Activated naive CD4-positive, alpha-beta T cell treated with anti-CD3 and anti-CD28 coated beads, Interleukin-2, amount 50 U/mL, for 16 hours (primary cell): ENCODE measurements at regions not wholly inside any gene's neighbourhood (a gene's known extent, or its start where the extent isn't known, plus 50 kb on each side); places are given as distances from the start of the nearest gene placed in this dataset.

Experiments
- DNase-seq: peaks from one replicate; pipeline ENCODE4 v3.0.0-alpha.2; 2020

DNA sequence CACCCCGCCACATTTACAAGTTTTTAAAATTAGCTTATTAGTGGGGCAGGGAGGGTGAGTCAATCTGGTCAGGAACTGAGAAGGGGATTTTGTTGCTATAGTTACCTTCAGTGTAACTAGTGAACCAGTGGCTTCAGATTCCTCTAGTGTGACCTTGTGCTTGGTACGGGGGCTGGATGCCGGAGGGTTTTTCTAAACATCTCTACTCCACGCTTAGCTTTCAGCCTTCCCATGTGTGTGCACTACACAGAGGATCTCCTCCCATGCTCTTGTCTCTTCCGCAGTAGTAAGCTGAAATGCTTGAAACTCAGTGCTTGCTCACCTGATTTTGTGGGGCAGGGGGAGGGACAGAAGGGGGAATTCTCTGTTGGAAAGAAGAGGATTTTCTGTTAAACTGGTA, 67.9 kb upstream of the AKAP13 start:
- DNase-seq, result no peak

DNA sequence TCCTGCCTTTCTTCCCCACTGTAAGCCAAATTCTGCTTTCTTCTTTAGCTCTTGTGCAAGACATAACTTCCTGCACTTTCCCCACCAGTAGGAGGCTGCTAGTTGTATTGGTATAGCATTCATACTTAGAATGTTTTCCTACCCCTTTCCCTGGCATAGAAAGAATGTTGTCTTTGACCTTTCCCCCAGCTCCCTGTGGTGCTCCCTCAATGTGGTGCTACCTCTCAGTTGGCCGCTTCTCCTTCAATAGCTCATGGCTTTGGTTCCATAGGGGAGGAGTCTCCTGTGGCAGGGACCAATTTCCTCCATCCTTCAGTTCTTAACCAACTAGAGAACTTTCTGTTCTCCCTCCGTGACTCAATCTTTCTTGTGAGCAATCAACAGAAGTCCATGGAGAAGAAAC, 67.5 kb upstream of the AKAP13 start:
- DNase-seq, result no peak

DNA sequence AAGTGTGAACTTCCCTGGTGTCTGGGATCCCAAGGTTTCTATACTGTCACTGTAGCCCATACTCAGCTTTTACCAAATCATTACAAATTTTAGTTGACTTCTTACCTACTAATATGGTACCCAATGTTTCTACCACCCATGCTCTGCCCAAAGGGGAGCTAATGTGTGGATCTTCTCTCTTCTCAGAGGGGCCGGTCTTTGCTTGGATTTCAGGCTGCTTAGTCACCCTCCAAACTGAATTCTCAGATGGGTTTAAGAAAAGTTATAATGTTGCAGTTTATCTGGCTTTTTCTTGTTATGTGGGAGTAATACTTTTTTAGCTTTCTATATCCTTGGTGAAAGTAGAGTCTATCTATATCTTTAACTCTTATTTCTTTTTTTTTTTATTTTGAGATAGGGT, 67.1 kb upstream of the AKAP13 start:
- no peak for DNase-seq

DNA sequence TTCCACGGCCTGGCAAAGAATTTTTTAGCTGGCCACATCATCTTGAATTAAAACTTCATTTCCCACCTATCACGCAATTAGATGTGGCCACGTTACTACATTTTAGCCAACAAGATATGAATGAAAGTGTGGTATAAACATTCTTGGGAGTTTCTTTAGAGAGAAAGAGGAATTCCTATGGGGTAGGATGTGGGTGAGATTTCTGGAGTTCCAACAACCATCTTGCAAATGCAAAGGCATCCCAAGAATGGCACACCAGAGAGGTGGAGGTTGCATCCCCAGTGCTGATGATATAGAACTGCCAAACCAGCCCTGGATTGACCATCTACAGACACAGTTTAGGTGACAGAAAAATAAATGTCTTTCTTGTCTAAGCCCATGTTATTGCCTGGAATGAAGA, 66.3 kb upstream of the AKAP13 start:
- DNase-seq, result no peak

DNA sequence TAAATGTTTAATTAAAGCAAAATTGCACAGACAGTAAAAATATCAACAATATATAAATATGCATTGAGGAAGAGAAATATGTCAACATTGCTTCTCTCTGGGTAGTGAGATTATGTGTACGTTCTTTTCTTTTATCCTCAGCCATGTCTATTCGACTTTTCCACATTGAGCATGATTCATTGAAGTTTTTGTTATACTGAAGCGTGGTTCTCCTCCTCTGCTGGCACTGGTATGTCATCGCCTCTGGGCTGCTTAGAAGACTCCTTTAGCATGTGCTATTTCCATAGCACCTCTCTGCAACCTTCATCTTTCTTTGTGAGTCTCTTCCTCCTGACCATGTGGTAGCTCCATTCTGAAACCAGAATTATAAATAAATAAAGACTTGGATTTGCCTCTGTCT, 65.8 kb upstream of the AKAP13 start:
- DNase-seq, result no peak

DNA sequence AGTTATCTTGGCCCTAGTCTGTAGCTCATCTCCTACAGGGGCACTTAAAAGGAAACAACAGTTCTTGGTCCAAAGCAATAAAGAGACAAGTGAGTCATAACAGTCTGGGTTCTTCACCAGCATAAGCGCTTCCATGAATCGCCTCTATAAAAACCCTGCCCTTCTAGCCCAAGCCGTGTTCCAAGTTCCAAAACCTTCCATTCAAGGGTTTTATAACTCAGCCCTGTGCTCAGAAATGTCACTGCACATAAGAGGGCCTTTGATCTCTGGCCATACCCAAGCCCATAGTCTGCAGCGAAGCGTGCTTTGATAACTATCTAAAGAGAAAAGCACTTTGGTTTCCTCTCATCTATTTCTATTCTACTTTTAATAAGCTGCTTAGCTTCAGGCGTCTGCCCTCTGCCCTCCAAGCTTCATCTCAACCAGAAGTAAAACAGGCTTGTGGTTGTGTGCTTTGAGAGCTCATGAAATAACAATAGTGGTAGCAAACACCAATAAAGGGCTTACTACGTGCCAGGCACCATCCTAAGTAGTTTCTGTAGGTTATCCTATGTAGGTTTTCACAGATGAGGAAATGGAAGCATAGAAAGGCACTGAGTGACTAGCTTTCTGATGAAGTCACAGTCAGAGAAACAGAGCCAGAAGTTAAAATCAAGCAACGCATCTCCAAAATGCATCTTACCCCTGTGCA, 64.0 kb upstream of the AKAP13 start:
- DNase-seq, result no peak

DNA sequence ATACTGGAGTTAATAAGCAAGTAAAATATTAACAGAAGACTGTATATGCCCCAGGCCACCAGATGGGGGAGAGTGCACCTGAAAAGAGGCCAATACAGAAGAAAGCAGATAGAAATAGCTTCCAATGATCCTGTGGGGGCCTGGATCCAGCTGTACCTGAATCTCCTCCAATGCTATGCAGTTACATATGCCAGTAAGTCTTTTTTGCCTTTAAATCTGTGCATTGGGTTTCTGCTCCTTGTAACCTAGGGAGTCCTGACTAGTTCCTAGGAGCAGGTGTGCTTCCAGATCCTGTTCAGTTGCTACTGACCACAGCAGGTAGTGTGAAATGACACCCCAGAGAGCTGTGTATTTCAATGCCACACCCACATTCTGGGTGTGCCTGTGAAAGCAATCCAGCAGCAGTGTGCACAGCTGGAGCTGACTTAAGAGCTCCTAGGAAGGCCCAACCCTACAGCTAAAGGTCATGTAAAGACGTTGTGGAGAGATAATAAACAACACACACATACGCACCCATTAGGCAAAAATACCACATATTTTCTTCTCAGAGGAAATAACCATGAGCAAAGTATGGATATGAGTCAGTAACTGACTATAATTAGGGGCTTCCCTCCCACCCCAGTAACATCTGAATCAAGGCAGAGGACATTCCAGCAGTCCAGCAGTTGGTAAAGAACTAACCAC, 62.2 kb upstream of the AKAP13 start:
- DNase-seq, result no peak

DNA sequence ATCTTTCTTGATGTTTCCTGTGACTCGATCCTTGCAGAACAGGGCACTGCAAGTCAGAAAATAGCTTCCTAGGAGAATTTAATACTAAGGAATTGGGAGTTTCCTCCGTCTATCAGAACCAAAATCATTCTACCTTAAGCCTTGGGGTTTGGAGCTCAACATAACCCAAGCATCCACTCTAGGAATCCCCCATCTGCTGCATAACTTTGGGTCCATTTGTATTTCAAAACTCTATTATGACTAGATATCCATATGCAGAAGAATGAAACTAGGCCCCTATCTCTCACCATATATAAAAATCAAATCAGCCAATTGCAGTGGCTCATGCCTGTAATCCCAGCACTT, 61.7 kb upstream of the AKAP13 start:
- no peak for DNase-seq

DNA sequence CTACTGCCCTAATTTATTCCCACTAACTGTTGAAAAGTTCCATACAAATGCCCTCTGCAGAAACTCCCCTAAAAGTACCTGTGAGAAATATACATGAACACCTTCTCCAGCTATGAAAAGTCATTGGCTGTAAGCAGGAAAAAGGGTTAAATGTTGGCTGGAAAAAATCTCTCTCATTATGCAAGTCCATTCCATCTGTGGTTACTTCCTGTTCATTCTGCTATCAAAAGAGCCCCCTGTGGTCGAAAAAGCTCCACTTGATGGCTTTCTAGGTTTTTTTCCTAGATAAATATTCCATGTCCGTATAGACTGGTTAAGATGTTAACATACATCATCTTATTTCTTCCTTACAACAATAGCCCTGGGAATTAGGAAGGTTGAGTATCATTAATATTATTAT, 56.2 kb upstream of the AKAP13 start:
- DNase-seq, result no peak

DNA sequence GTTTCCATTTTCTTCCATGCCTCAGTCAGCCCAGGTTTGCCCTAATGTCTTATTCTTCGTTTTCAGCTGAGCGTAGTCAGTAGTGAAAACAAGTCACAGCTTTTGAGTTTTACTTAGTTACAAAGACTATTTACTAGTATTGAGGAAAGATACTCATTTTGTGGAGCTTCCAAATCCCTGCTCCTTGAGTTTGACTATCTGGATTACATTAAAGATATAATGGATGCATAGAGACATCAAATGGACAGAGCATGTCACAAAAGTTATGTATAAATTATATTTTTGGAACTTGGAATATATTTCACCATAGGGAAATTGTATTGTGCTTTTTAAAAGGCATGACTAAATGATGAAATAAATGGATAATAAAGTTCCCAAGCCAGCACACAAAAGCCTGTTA, 54.6 kb upstream of the AKAP13 start:
- DNase-seq, result no peak

DNA sequence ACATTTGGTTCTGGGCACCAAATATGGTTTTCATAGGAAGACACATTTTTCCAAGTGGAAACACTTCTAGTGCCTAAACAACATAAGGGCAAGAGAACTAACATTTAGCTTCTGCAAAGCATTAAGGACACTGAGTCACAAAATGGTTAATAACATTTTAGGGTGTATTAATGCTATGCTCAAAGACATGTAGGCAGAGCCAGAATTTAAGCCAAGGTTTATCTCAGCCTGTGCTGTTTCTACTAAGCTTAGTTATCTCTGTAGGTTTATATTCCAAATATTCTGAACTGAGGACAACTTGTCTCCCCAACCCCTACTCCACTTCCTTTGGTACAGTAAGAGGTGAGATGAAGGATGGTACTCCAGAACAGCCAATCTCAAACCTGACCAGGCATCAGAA, 54.1 kb upstream of the AKAP13 start:
- DNase-seq, result no peak

DNA sequence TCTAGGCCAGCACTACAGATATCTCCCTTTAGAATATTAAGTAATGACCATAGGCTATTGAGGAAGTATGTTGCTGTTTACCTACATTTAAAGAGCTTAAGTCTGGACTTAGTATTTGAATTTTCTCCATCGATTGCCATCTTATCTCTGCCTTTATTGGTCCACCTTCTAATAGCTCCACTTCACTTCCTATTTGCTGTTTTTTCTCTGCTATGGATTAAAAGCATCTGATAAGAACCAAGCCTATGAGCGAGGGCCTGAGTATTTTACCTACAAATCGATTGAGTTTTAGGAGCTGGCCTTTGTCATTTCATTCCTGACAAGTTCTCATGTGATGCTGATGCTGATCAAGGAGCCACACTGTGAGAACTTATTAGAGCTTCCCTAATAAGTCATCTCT, 52.6 kb upstream of the AKAP13 start:
- no peak for DNase-seq

DNA sequence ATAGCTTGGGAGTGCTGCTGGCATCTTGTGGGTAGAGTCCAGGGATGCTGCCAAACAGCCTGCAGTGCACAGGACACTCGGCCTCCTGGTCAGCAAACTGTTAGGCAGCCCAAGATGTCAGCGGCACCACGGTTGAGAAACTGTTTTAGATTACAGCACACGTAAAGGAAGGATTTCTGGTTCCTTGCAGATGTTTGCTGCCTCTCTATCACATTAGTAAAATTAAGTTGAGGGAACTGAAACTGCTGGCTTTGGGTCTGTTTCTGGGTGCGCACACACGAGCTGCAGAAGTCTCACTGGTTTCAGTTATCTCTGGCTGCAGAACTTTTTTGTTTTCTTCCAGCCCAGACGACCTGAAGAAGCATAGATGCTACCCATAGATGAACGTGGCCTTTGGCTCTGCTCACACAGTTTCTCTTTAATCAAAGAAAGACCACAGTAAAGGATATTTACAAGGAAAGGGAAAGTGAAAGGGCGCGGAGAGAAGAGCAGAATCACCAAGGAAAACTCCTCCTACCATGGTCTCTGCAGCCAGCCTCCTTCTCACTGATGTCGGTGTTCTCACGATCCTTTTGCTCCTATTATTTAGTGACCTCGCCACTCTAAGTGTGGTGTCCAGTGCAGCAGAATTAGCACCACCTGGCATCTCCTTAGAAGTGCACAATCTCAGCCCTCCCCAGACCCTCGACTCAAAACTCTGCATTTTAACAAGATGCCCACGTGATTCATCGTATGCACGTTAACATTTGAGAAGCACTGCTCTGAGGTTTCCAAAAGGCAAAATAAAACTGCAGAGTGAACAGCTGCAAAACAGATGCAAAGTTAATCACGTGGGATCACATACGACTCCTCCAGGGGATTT, 50.6 kb upstream of the AKAP13 start:
- DNase-seq, result peak; percentile 23
